ENCODE measurements at regions not wholly inside any gene's neighbourhood (a gene's known extent, or its start where the extent isn't known, plus 50 kb on each side); places are given as distances from the start of the nearest gene placed in this dataset.

DNA sequence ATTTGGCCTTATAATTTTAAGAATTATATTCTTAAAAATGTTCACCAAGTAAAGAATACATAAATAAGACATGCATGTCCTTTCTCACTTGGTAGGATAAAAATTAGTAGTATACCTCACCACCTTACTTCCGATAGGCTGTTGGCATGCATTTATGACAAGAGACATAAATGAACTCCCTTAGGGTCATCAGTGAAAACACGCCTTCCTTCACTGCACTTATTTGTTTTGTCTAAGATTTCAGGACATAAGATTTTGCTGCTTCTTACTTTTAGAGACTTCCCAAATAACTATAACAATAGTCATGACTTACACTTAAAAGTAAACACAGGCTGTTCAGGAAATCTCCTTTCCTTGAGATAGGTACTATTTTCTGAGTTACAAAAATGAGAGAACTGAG, 661.3 kb upstream of the CNTNAP5 start:
- TF ChIP-seq, protein P1, sequence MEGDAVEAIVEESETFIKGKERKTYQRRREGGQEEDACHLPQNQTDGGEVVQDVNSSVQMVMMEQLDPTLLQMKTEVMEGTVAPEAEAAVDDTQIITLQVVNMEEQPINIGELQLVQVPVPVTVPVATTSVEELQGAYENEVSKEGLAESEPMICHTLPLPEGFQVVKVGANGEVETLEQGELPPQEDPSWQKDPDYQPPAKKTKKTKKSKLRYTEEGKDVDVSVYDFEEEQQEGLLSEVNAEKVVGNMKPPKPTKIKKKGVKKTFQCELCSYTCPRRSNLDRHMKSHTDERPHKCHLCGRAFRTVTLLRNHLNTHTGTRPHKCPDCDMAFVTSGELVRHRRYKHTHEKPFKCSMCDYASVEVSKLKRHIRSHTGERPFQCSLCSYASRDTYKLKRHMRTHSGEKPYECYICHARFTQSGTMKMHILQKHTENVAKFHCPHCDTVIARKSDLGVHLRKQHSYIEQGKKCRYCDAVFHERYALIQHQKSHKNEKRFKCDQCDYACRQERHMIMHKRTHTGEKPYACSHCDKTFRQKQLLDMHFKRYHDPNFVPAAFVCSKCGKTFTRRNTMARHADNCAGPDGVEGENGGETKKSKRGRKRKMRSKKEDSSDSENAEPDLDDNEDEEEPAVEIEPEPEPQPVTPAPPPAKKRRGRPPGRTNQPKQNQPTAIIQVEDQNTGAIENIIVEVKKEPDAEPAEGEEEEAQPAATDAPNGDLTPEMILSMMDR (IDR thresholded peaks at IDR 0.05; ENCODE audit: borderline replicate concordance, extremely low read depth, low read length, poor library complexity, severe bottlenecking), result no peak
- no peak for TF ChIP-seq EZH2 (IDR thresholded peaks at IDR 0.05; ENCODE audit: borderline replicate concordance, low read depth, low read length, severe bottlenecking)

All from DND-41 (cell line).